Hematopoietic multipotent progenitor cell treated with erythropoietin and hydrocortisone succinate and interleukin-3 and kit ligand, for 17 days (in vitro differentiated cells): ENCODE measurements at regions not wholly inside any gene's neighbourhood (a gene's known extent, or its start where the extent isn't known, plus 50 kb on each side); places are given as distances from the start of the nearest gene placed in this dataset.

Experiments
- DNase-seq: peaks from one replicate; pipeline ENCODE4 v3.0.0-alpha.2; 2015; ENCODE audit warnings: low spot score

DNA sequence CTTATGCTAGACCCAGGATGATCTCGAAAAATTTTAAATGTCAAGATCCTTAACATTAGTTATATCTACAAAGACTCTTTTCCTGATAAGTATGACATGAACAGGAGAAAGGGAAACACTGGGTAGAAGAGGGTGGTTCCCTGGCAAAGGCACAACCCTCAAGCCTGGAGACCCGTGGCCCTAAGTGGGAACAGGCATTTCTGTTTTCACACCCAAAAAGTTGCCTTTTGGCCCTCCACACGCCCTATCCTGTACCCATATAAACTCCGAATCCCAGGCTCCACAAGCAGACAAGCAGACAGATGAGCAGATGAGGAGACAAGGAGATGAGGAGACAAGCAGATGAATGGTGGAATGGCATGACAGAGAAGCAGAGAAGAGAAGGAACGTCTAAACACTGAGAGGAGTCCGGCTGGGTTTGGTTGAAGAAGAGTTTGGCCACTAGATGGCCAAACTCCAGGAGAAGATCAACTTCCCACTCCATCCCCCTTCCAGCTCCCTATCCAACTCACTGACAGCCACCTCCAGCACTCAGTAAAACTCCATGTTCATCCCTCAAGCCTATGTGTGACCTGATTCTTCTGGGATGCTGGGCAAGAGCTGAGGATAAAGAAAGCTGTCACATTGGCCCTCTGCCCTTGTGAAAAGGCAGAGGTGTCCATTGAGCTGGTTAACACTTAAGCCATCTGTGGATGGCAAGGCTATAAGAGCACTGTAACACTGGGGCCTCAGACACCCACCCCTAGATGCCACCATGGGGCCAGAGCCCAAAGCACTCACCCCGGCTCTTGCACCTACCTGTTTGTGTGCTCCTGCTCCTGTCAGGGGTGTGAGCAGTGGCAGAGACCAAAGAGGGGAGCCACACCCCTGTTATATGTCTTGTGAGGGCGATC, 139.6 kb upstream of the FAM20A start:
- DNase-seq, result no peak

DNA sequence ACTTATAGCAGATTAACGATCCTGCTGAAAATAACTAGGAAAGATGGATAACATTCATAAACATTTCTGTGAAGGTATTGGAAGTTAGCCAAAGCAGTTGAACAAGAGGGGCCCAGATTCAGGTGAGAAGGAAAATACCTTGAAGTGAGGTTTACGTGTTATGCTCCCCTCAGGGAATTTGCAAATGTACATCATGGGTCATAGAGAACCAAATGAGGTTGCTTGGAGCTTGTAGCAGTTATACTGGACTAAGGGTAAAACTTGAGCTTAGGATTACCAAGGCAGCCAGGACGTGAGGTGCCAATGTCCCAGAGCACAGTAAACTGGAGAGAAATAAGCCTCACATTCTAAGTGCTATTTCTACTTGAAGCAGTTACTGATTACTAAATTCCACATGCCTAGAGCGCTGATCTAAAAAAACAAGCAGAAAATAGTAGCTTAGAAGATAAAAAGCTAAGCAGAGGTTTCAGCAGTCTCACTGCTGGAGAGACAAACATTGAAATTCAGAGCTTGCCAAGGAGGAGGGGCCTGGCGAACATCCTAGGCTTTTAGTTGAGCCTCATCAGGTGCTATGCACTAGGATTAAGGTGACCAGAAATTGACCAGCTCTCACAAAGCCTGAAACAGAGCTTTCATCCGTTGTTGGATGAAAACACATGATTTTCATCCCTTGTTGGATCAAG, 136.7 kb upstream of the FAM20A start:
- no peak for DNase-seq

DNA sequence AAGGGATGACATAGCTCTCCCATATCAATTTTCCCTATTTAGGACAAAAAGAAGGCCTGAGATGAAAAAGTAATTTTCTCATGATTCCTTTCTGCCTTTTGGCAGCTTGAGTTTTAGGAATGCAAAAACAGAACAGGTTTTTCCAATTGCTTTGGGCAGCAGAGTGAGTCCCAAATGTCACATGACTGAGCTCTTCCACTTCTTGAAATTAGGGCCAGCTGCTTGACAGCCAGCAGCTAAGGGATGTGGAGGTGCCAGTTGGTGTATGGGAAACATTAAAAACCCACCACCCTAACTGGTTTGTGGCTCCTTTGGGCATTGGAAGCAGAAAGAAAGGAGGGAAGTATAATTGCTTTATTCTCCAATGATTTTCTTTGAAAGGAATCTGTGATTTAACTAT, 133.8 kb upstream of the FAM20A start:
- no peak for DNase-seq

DNA sequence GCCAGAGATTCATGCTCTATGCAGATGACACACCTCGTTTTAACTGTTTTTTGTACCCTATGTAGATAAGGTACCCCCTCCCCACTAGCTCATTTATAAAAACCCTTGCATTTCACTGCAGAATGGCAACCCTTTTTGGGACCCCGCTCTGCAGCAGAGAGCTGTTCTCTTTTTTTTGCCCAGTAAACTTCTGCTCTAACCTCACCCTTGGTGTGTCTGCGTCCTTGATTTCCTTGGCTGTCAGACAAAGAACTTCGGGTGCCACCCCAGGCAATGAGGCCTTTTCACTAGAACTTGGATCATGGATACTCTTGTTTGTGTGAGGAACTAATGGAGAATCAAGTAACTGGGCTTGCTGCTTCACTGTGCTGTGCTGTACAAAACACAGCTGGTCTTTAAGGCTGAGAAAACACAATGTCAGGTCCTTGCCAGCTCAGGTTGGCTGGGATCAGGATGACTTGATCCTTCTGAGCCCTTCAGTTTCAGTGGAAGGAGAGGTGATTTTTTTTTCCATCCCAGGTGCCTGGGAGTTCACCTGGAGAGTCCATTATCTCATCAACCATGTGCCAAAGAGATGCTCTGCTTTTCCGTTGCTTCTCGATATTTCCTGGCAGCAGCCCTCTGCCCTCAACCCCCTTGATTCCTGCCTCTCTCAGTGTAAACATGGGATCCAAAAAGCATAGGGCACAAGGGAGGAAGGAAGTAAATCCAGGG, 133.2 kb upstream of the FAM20A start:
- DNase-seq, result no peak

DNA sequence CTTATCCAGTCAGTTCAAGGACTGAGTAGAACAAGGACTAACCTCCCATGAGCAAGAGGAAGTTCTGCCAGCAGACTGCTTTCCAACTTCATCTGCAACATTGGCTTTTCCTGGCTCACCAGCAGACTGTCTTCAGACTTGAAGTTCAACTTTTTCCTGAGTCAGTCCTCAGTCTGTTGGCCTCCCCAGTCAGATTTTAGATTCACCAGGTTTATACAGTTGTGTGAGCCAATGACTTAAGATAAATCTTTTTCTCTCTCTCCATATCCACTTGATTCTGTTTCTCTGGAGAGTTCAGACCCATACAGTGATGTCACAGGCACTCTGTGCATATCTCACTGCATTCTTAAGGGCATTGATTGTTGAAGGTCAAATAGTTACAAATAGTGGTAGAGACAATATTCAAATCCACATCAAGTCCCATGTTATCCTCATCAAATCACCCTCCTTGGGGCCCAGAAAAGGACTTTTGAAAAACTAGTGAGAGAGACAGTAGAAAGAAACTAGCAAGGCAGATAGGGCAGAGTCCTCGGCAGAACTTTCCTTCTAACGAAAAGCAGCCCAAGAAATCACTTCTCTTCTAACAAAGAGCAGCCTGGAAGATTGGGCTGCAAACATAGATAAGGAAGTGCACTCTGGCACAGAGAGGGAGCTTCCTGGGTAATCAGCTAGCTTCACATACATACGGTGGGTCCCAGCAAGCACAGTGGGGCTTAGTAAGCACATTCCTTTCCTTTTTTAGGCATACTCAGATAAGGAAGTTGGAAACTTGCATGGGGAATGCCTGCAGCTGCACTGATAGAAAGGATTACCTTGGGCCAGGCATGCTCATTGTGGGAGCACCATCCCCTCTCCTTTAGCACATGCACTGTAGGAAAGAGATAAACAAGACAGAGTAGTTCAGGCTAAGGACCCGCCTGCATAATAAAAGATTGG, 132.3 kb upstream of the FAM20A start:
- no peak for DNase-seq

DNA sequence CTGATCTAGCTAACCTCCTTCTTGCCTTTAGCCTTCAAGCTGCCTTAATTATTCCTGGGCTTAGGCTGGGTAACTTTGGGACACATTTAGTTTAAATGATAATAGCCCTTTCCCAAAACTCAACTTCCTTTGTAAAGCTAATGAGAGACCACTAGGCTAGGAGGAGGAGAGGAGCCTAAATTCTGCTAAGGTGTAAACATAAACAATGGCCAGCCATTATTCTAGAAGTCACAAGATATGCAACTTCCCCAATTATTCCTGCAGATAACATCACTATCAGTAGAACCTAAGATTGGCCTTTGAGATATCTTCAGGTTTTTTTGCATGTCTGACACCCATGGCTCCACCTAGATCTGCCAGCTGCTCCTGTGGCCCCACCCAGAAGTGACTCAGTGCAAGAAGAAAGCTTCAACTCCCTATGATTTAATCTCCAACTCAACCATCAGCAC, 131.2 kb upstream of the FAM20A start:
- DNase-seq, result no peak

DNA sequence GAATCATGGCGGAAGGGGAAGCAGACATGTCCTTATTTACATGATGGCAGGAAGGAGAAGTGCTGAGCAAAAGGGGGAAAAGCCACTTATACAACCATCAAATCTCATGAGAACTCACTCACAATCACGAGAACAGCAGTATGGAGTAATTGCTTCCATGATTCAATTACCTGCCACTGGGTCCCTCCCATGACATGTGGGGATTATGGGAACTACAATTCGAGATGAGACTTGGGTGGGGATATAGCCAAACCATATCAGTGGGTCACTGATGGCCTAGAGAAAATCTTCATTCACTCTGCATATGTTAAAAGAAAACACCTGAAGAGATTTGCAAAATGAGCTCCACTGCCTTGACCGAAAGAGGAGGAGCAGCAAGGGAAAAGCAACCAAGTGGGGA, 130.3 kb upstream of the FAM20A start:
- DNase-seq, result no peak

DNA sequence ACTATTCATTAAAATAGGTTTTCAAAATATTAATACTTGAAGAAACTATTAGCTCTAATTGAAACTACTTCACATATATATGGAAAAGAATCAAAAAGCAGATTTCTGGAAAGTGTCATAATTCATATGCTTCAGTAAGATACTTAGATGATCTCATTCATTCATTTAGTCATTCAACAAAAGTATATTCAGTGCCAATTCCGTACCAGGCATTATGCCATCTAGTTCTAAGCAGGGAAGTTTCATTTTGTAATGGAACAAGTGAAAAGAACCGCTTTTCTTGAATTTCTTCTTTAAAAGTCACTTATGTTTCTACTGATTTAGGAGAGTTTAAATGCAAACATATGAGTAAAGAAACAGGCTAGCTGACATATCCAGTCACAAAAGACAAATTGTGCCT, 118.3 kb upstream of the FAM20A start:
- no peak for DNase-seq

DNA sequence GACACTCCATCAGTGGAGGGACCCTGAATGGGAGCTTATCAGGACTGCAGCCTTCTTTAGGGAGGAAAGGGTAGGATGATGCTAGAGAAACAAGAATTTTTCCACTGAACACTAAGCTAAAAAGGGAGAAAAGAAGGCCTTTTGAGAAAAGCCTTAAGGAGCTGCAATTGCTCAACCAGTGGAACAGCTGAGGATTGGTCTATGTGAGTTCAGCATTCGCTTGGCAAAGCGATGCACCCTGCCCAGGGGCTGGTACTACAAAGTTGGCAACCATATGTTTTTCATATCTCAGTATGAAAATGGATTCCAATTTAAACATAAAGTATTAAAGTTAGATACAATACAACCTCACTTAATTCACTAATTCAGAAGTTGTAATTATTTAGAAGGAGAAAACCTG, 117.8 kb upstream of the FAM20A start:
- no peak for DNase-seq

DNA sequence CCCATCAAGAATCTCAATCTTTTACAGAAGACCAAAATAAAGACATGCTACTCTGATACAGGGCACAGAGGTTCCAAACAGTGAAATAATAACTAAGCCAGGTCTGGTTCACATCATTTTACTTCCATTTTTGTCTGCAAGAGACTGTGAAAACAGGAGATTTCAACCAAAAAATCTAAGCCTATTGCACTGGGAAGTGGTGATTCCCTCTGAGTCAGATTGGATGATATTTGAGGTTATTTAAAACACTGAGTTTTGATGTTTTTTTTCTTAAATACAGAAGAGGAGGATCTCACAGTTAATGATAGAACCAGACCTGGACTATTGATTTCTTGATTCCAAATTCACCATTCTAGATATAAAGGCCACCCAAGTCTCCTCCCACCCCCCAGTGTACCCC, 117.3 kb upstream of the FAM20A start:
- DNase-seq, result no peak

DNA sequence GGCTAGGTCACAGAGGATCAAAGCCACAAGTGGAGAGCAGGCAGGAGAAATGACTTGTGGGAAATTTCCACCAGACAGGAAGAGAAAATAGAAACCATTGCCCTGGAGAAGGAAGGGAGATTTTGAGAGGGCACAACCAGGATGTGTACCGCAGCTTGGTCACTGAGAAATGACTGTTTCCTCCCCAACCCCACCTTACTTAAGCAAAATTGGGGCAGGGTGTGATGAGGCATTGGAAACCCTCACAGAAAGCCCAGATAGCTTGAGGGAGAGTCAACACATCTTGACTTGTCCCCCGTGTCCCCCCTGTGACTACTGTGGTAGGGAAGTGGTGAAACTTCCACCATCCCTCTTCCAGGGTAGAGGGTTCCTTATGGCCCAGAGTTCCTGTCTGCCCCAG, 113.5 kb upstream of the FAM20A start:
- DNase-seq, result no peak

DNA sequence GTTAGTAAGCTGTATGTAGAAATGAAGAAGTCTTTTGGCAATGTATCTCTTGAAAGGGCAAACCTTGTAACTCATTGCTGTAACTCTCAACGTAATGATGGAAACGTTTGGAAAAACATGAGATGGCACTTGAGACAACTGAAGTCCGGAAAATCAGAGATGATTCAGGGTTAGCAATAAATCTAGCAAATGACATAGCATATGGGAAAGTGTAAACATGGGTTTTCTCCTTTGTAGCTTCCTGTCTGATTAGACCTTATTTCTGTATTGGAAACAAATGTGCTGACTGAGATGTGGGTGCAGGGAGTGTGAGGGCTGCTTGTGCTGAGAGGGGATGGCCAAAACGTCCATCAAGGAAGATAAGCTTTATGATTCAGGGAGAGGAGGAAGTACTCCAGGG, 110.7 kb upstream of the FAM20A start:
- DNase-seq, result no peak

DNA sequence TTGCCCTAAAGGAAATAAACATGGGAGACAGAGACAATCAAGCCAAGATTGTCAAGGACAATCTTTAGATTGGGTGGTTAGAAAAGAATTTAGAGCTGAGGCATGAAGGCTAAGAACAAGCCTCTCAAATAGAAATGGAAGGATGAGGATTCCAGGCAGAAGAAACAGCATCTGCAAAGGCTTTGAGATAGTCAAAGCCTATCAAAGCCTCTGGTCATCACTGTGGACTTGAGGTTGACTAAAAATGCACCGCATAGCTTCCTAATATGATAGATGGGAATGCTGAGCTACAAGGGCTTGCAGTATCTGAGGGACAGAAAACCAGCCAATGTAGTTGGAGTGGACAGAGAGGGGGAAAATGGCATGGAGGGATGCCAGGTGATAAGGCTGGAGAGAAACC, 109.8 kb upstream of the FAM20A start:
- no peak for DNase-seq

DNA sequence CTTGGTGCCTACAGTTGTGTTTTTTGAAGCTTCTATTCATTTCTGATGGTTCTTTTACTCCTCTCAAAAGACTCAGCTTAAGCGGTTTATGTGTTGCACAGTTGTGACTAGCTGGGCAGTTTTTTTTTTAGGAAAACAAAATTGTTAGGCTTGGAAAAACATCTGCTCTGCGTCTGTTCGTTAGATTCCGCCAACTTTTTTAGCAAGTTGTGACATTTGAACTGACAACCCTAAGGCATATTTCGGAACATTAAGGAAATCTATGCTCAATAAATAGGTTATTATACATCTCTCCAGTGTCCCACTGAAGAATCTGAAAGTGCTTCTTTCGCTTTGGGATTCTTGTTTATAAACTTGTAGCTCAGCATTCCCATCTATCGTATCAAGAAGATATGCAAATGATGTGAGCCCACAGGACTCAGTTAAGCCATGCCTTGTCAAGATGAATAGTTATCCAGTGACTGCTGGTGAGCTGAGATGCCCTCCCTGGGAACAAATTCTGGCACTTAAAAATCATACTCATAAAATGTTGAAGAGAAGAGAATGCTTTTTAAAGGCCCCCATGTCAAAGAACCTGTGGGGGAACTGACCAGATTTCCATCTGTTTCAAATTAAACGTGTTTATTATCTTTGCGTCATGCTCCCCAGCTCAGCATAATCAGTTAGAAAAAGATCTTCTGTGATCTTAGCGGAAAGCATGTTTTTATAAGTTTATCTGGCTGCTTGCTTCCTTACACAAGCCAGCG, 109.0 kb upstream of the FAM20A start:
- DNase-seq, result no peak

DNA sequence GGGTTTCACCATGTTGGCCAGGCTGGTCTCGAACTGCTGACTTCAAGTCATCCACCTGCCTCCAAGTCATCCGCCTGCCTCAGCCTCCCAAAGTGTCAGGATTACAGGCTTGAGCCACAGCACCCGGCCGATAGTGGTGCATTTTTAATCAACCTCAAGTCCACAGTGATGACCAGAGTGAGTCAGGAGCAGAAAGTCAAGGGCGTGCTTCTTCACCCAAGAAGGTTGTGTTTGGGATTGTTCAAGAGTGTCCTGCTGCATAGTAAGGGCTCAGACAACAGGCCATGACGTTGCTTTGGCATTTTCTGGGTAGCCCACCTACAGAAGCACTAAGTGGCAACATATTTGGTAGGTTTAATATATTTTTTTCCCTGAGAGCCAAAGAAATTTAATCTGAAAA, 108.3 kb upstream of the FAM20A start:
- no peak for DNase-seq

DNA sequence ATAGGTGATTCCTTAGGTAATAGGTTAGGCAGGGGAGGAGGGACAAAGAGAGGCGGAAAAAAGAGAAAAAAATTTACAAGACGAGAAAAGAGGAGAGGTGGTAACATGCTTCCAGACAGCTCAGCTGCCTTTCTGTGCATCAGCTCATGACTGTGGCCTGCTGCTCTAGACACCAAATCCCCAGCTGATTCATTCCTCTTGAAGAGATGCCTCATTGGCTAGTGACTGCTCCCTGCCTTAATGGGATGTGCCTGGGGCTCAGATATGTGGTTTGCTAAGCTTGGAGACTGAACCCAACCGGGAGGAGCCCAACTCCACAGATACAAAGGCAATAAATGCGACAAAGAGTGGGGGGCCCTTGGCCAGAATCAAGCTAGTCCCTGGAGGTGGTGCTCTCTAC, 105.9 kb upstream of the FAM20A start:
- no peak for DNase-seq

DNA sequence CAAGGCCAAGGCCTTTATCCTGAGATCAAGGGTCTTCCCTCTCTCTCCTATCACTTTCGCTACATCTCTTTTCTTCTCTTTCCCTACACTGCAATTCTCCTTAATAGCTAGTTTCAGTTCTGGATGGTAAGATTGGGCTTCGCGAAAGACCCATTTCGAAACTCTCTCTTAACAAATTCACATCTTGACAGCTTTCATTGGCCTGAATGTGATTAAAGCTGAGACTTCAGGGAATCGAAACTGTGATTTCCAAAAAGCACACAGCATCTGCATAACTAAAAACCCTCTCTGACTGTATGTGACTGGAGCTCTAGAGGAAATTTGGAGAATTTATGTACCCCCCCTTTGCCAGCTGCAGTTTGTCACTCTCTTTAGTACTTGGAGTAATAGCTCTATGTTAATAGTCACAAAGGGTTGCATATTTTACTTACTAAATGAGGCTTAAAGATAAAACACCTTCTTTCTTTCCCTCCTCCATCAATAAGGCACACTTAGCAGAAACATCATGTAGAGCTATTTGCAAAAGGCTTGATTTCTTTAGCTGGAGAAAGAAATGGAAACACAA, 105.3 kb upstream of the FAM20A start:
- no peak for DNase-seq

DNA sequence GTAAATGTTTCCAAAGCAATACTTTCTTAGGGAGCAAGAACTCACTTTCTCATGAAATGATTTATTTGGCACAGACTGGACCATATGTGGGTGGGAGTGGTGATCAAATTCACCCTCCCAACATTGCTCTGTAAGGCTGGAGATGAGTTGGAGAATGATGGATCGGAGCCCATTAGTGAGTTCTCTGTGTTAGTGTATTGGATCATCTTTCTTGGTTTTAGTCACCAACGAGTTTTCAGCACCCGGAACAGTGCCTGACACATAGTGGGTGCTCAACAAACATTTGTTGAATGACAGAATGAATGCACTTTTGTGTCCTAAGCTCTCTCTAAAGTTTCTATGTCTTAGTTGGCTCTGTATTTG, 104.5 kb upstream of the FAM20A start:
- no peak for DNase-seq

DNA sequence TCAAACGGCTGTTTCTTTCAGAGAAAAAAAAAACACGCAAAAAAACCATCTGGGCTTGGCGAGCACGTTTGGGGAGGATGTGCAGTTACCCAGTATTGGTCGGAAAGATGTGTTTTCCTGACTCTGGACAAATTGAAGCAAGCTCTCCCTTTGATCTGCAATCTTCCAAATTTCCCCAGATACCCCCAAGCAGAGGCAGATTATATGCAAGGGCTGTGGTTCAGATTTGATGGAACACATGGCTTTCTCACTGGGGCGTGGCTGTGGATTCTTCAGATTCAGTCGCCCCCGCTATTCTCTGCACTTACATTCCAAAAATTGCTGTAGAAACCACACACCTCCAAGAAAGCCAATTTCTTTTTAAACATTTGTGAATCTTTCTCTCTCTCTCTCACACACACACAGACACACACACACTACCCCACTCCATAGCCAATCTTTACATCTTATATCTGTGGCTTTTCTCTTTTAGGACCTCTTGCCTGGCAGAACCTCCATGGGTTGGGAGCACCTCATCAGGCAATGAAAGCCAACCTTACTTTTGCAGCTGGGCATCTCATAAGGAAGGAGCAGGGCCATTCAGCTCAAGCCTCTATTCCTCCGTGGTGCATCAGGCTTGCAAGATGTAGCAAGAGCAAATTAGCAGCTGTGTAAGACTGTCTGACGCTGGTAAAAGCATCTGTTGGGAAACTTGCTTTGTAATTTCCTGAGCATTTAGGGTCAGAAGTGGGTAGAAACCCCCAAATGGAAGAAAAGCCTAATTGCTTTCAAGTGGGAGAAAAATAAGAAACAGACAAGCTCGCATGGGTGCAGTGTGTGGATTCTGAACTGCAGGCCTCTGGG, 103.9 kb upstream of the FAM20A start:
- DNase-seq, result no peak

DNA sequence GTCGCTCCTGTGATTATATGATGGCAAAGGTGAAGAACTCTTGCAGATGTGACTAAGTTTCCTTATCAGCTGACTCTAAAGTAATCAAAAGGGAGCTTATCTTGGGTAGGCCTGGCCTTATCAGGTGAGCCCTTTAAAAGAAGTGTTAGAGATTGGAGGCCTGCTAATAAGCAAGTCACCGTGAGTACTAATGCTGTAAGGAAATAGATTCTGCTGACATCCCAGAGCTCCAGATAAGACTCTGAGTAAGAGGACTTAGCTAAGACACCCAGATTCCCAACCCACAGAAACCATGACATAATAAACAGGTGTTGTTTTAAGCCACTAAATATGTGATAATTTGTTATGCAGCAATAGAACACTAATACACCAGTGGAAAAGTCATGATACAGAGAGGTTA, 99.9 kb upstream of the FAM20A start:
- no peak for DNase-seq
